Stomach smooth muscle (tissue), 2 donors: ENCODE measurements at regions not wholly inside any gene's neighbourhood (a gene's known extent, or its start where the extent isn't known, plus 50 kb on each side); places are given as distances from the start of the nearest gene placed in this dataset.

ENCODE experiments used
- H3K27ac ChIP-seq: one replicate; pipeline ENCODE4 v1.7.0; 2013; ENCODE audit warnings: mild to moderate bottlenecking, low read length, inconsistent platforms
- H3K27me3 ChIP-seq, 2 donors: one replicate each; pipeline ENCODE4 v1.7.0; 2013; ENCODE audit warnings: low read length in 2 of 2; ENCODE audit not compliant: insufficient read depth in 2 of 2, control insufficient read depth in 1 of 2
- H3K36me3 ChIP-seq, 2 donors: one replicate each; pipeline ENCODE4 v1.7.0; 2013; ENCODE audit warnings: low read length in 2 of 2; ENCODE audit not compliant: control insufficient read depth in 2 of 2, insufficient read depth in 2 of 2
- H3K4me1 ChIP-seq: one replicate; pipeline ENCODE4 v1.7.0; 2013; ENCODE audit warnings: low read length; ENCODE audit not compliant: control insufficient read depth, insufficient read depth
- H3K4me3 ChIP-seq, 2 donors: one replicate each; pipeline ENCODE4 v1.7.0; 2013; ENCODE audit warnings: low read length in 2 of 2
- H3K9ac ChIP-seq, 2 donors: one replicate each; pipeline ENCODE4 v1.7.0; 2013; ENCODE audit warnings: low read length in 2 of 2, mild to moderate bottlenecking in 1 of 2
- H3K9me3 ChIP-seq, 2 donors: one replicate each; pipeline ENCODE4 v1.7.0; 2013; ENCODE audit warnings: low read length in 2 of 2; ENCODE audit not compliant: control insufficient read depth in 2 of 2
- donor health status: healthy.
- donor health status: Pancreatic carcinoma.

GRCh38 chr4:84022564-84022963 is 476.5 kb downstream of the NKX6-1 start:
- H3K9ac ChIP-seq: no peak overlapping the region
- no peak overlapping the region for H3K4me3 ChIP-seq
- H3K4me1 ChIP-seq: no peaks in the 10 kb centered on the region
- H3K27ac ChIP-seq: no peak overlapping the region
- no peaks in the 10 kb centered on the region for H3K9me3 ChIP-seq
- no peaks in the 10 kb centered on the region for H3K27me3 ChIP-seq
- H3K36me3 ChIP-seq: no peaks in the 10 kb centered on the region

GRCh38 chr4:84019626-84020025 is 479.5 kb downstream of the NKX6-1 start:
- Histone ChIP-seq H3K4me1 (no peaks in the 10 kb centered on the region), H3K36me3 (no peaks in the 10 kb centered on the region), H3K4me3 (no peak overlapping the region), H3K27ac (no peak overlapping the region), H3K9ac (no peak overlapping the region), H3K9me3 (no peaks in the 10 kb centered on the region), H3K27me3 (no peaks in the 10 kb centered on the region)

- Histone ChIP-seq H3K9me3 (no peaks in the 10 kb centered on the region), H3K4me3 (no peak overlapping the region), H3K27me3 (no peaks in the 10 kb centered on the region), H3K27ac (no peak overlapping the region), H3K36me3 (no peaks in the 10 kb centered on the region), H3K9ac (no peak overlapping the region), H3K4me1 (no peaks in the 10 kb centered on the region)
Observed at GRCh38 chr4:84003046-84003445, 467.1 kb downstream of the GPAT3 start.

- H3K4me1 ChIP-seq: no peaks in the 10 kb centered on the region
Observed at GRCh38 chr4:84001876-84002569, 466.1 kb downstream of the GPAT3 start.

GRCh38 chr4:83996254-83996653 is 460.3 kb downstream of the GPAT3 start:
- no peak overlapping the region for H3K9ac ChIP-seq
- H3K27ac ChIP-seq: no peak overlapping the region
- no peaks in the 10 kb centered on the region for H3K36me3 ChIP-seq
- no peaks in the 10 kb centered on the region for H3K9me3 ChIP-seq
- no peaks in the 10 kb centered on the region for H3K4me1 ChIP-seq
- H3K27me3 ChIP-seq: no peaks in the 10 kb centered on the region
- H3K4me3 ChIP-seq: no peak overlapping the region

More at GRCh38 chr4:84001876-84002569, 466.1 kb downstream of the GPAT3 start:
- Histone ChIP-seq H3K9me3 (no peaks in the 10 kb centered on the region), H3K27ac (no peak overlapping the region), H3K4me3 (no peak overlapping the region), H3K9ac (no peak overlapping the region), H3K27me3 (no peaks in the 10 kb centered on the region), H3K36me3 (no peaks in the 10 kb centered on the region)

- Histone ChIP-seq H3K4me1 (no peaks in the 10 kb centered on the region), H3K27ac (no peak overlapping the region), H3K27me3 (no peaks in the 10 kb centered on the region), H3K9me3 (peaks cover 0 to 5% of the 10 kb centered on the region in 2 donors), H3K36me3 (no peaks in the 10 kb centered on the region), H3K4me3 (no peak overlapping the region), H3K9ac (no peak overlapping the region)
Observed at GRCh38 chr4:83993774-83994173, 457.9 kb downstream of the GPAT3 start.

GRCh38 chr4:83989835-83990234 is 453.9 kb downstream of the GPAT3 start:
- peaks cover 0 to 5% of the 10 kb centered on the region in 2 donors for H3K9me3 ChIP-seq
- H3K36me3 ChIP-seq: no peaks in the 10 kb centered on the region
- H3K27ac ChIP-seq: no peak overlapping the region
- H3K4me1 ChIP-seq: no peaks in the 10 kb centered on the region
- H3K27me3 ChIP-seq: no peaks in the 10 kb centered on the region
- H3K4me3 ChIP-seq: no peak overlapping the region
- H3K9ac ChIP-seq: no peak overlapping the region

GRCh38 chr4:83981156-83981555 is 445.2 kb downstream of the GPAT3 start:
- Histone ChIP-seq H3K36me3 (no peaks in the 10 kb centered on the region), H3K27ac (no peak overlapping the region), H3K9ac (no peak overlapping the region), H3K4me1 (no peaks in the 10 kb centered on the region), H3K27me3 (no peaks in the 10 kb centered on the region), H3K9me3 (no peaks in the 10 kb centered on the region), H3K4me3 (no peak overlapping the region)

GRCh38 chr4:83979773-83980172 is 443.9 kb downstream of the GPAT3 start:
- no peaks in the 10 kb centered on the region for H3K27me3 ChIP-seq
- H3K27ac ChIP-seq: no peak overlapping the region
- H3K4me3 ChIP-seq: no peak overlapping the region
- H3K9ac ChIP-seq: no peak overlapping the region
- no peaks in the 10 kb centered on the region for H3K4me1 ChIP-seq
- no peaks in the 10 kb centered on the region for H3K9me3 ChIP-seq
- no peaks in the 10 kb centered on the region for H3K36me3 ChIP-seq

- Histone ChIP-seq H3K4me1 (no peaks in the 10 kb centered on the region), H3K27me3 (no peaks in the 10 kb centered on the region), H3K9me3 (no peaks in the 10 kb centered on the region), H3K36me3 (no peaks in the 10 kb centered on the region), H3K27ac (no peak overlapping the region), H3K4me3 (no peak overlapping the region), H3K9ac (no peak overlapping the region)
Observed at GRCh38 chr4:83974111-83974780, 438.3 kb downstream of the GPAT3 start.

- Histone ChIP-seq H3K27me3 (no peaks in the 10 kb centered on the region), H3K4me1 (no peaks in the 10 kb centered on the region), H3K9me3 (no peaks in the 10 kb centered on the region), H3K4me3 (no peak overlapping the region), H3K9ac (no peak overlapping the region), H3K36me3 (no peaks in the 10 kb centered on the region), H3K27ac (no peak overlapping the region)
Observed at GRCh38 chr4:83964996-83965541, 429.2 kb downstream of the GPAT3 start.
